Osteocyte (in vitro differentiated cells): ENCODE measurements at regions not wholly inside any gene's neighbourhood (a gene's known extent, or its start where the extent isn't known, plus 50 kb on each side); places are given as distances from the start of the nearest gene placed in this dataset.

ENCODE experiments used
- DNase-seq: peaks from one replicate; pipeline ENCODE4 v3.0.0; 2021; ENCODE audit warnings: mixed read lengths; ENCODE audit not compliant: unreplicated experiment; ENCODE audit errors: extremely low spot score
- H3K27ac Mint-ChIP-seq: one replicate; pipeline ENCODE4 v1.8.0; 2021; ENCODE audit warnings: mild to moderate bottlenecking, mixed read lengths; ENCODE audit not compliant: unreplicated experiment
- H3K27me3 Mint-ChIP-seq: one replicate; pipeline ENCODE4 v1.8.0; 2021; ENCODE audit warnings: mixed read lengths; ENCODE audit not compliant: unreplicated experiment
- H3K36me3 Mint-ChIP-seq: one replicate; pipeline ENCODE4 v1.8.0; 2021; ENCODE audit warnings: mixed read lengths; ENCODE audit not compliant: unreplicated experiment
- H3K4me1 Mint-ChIP-seq: one replicate; pipeline ENCODE4 v1.8.0; 2021; ENCODE audit warnings: mixed read lengths; ENCODE audit not compliant: unreplicated experiment
- H3K4me3 Mint-ChIP-seq: one replicate; pipeline ENCODE4 v1.8.0; 2021; ENCODE audit warnings: mild to moderate bottlenecking, moderate library complexity, mixed read lengths; ENCODE audit not compliant: unreplicated experiment
- H3K9me3 Mint-ChIP-seq: one replicate; pipeline ENCODE4 v1.8.0; 2021; ENCODE audit warnings: mixed read lengths; ENCODE audit not compliant: unreplicated experiment
- CTCF ChIP-seq: fragments of 200-600 bp; sonication (generic); IDR thresholded peaks from 2 replicates; pipeline ENCODE4 v1.5.0; 2021; ENCODE audit warnings: antibody characterized with exemption, mild to moderate bottlenecking, moderate library complexity

- peaks cover 11% of the 10 kb centered on the region for H3K4me1 Mint-ChIP-seq
- H3K27ac Mint-ChIP-seq: no peak overlapping the region
- H3K36me3 Mint-ChIP-seq: no peaks in the 10 kb centered on the region
- no peak for TF ChIP-seq CTCF
- H3K27me3 Mint-ChIP-seq: no peaks in the 10 kb centered on the region
- no peak overlapping the region for H3K4me3 Mint-ChIP-seq
- H3K9me3 Mint-ChIP-seq: peaks cover 7% of the 10 kb centered on the region
- no peak for DNase-seq
Measured at GRCh38 chr1:222462601-222463000, 85.3 kb downstream of the HHIPL2 start.

GRCh38 chr1:222461941-222462340 is 86.0 kb downstream of the HHIPL2 start:
- Mint-ChIP-seq H3K4me3 (no peak overlapping the region), H3K9me3 (peaks cover 13% of the 10 kb centered on the region), H3K36me3 (no peaks in the 10 kb centered on the region), H3K4me1 (peaks cover 11% of the 10 kb centered on the region), H3K27ac (no peak overlapping the region), H3K27me3 (no peaks in the 10 kb centered on the region)
- TF ChIP-seq CTCF: no peak
- DNase-seq: no peak

- no peak for DNase-seq
- TF ChIP-seq CTCF: no peak
- H3K27ac Mint-ChIP-seq: no peak overlapping the region
- H3K36me3 Mint-ChIP-seq: no peaks in the 10 kb centered on the region
- H3K27me3 Mint-ChIP-seq: no peaks in the 10 kb centered on the region
- H3K9me3 Mint-ChIP-seq: peaks cover 15% of the 10 kb centered on the region
- no peak overlapping the region for H3K4me3 Mint-ChIP-seq
- H3K4me1 Mint-ChIP-seq: peaks cover 13% of the 10 kb centered on the region
Measured at GRCh38 chr1:222459652-222460051, 88.3 kb downstream of the HHIPL2 start.

GRCh38 chr1:222457513-222457912 is 90.4 kb downstream of the HHIPL2 start:
- no peak for DNase-seq
- no peak overlapping the region for H3K4me3 Mint-ChIP-seq
- no peak for TF ChIP-seq CTCF
- no peaks in the 10 kb centered on the region for H3K27me3 Mint-ChIP-seq
- peaks cover 14% of the 10 kb centered on the region for H3K4me1 Mint-ChIP-seq
- no peaks in the 10 kb centered on the region for H3K36me3 Mint-ChIP-seq
- peaks cover 15% of the 10 kb centered on the region for H3K9me3 Mint-ChIP-seq
- H3K27ac Mint-ChIP-seq: no peak overlapping the region

GRCh38 chr1:222457084-222457483 is 90.8 kb downstream of the HHIPL2 start:
- H3K4me3 Mint-ChIP-seq: no peak overlapping the region
- no peak overlapping the region for H3K27ac Mint-ChIP-seq
- H3K4me1 Mint-ChIP-seq: peaks cover 14% of the 10 kb centered on the region
- peaks cover 15% of the 10 kb centered on the region for H3K9me3 Mint-ChIP-seq
- H3K36me3 Mint-ChIP-seq: no peaks in the 10 kb centered on the region
- no peak for TF ChIP-seq CTCF
- DNase-seq: no peak
- no peaks in the 10 kb centered on the region for H3K27me3 Mint-ChIP-seq
